HEK293 (cell line): ENCODE measurements at regions not wholly inside any gene's neighbourhood (a gene's known extent, or its start where the extent isn't known, plus 50 kb on each side); places are given as distances from the start of the nearest gene placed in this dataset.

ENCODE experiments used
- CTCF ChIA-PET: fragments of 350-600 bp; formaldehyde crosslinking; extraction: SDS; loops from one replicate; lab custom pipeline; 2021; ENCODE audit warnings: antibody characterized with exemption; lab: Yijun Ruan, JAX
- POLR2A ChIA-PET: fragments of 300-600 bp; formaldehyde crosslinking; extraction: SDS; loops from one replicate; lab custom pipeline; 2020; ENCODE audit warnings: antibody characterized with exemption, inconsistent platforms; lab: Yijun Ruan, JAX
- H3K27ac ChIP-seq: fragments of 200-500 bp; sonication (Bioruptor generic); 2 replicates; pipeline ENCODE4 v1.5.1; 2014; ENCODE audit warnings: low read depth, low read length, control low read depth, inconsistent platforms; ENCODE audit errors: extremely low read depth
- H3K36me3 ChIP-seq, 2 experiments: fragments of 200-500 bp in 1 of 2; sonication (Bioruptor generic) in 1 of 2; 1 replicate in 1 of 2; 2 replicates in 1 of 2; pipeline ENCODE4 v1.5.1; 2014 to 2017; ENCODE audit warnings: inconsistent platforms in 2 of 2, low read length in 2 of 2; ENCODE audit not compliant: control insufficient read depth in 2 of 2, insufficient read depth in 1 of 2
- H3K4me1 ChIP-seq: fragments of 200-500 bp; sonication (Bioruptor generic); 2 replicates; pipeline ENCODE4 v1.5.1; 2014; ENCODE audit warnings: mild to moderate bottlenecking, low read length, inconsistent platforms; ENCODE audit not compliant: control insufficient read depth, insufficient read depth
- H3K4me3 ChIP-seq: 2 replicates; pipeline ENCODE4 v1.5.1; 2011; ENCODE audit warnings: low read depth, mild to moderate bottlenecking, control low read depth, low read length, moderate library complexity
- H3K9me3 ChIP-seq: fragments of 200-500 bp; sonication (Bioruptor generic); 2 replicates; pipeline ENCODE4 v1.5.1; 2014; ENCODE audit warnings: low read depth, low read length, inconsistent platforms; ENCODE audit not compliant: control insufficient read depth, insufficient read depth
- BCL11A ChIP-seq: fragments of 450-650 bp; formaldehyde crosslinking; IDR thresholded peaks from 2 replicates; pipeline ENCODE4 v1.5.1; 2016; ENCODE audit warnings: low read depth, missing biosample characterization, missing genetic modification characterization
- GLIS1 ChIP-seq: fragments of 450-650 bp; formaldehyde crosslinking; IDR thresholded peaks from 2 replicates; pipeline ENCODE4 v1.5.1; 2016; ENCODE audit warnings: missing biosample characterization, missing genetic modification characterization
- KLF1 ChIP-seq: fragments of 450-650 bp; formaldehyde crosslinking; IDR thresholded peaks from 2 replicates; pipeline ENCODE4 v1.5.1; 2016; ENCODE audit warnings: missing biosample characterization, missing genetic modification characterization
- SP3 ChIP-seq: fragments of 450-650 bp; formaldehyde crosslinking; IDR thresholded peaks from 2 replicates; pipeline ENCODE4 v1.5.1; 2016; ENCODE audit warnings: missing biosample characterization, missing genetic modification characterization
- ZBTB17 ChIP-seq: fragments of 450-650 bp; formaldehyde crosslinking; IDR thresholded peaks from 2 replicates; pipeline ENCODE4 v1.5.1; 2016; ENCODE audit warnings: missing biosample characterization, missing genetic modification characterization
- ZBTB7A ChIP-seq: fragments of 450-650 bp; formaldehyde crosslinking; IDR thresholded peaks from 2 replicates; pipeline ENCODE4 v1.5.1; 2016; ENCODE audit warnings: low read depth, missing biosample characterization, missing genetic modification characterization
- ZFP3 ChIP-seq: fragments of 450-650 bp; formaldehyde crosslinking; IDR thresholded peaks from 2 replicates; pipeline ENCODE4 v1.5.1; 2016; ENCODE audit warnings: low read depth, missing biosample characterization, missing genetic modification characterization
- ZNF132 ChIP-seq: fragments of 450-650 bp; formaldehyde crosslinking; IDR thresholded peaks from 2 replicates; pipeline ENCODE4 v1.5.1; 2017; ENCODE audit warnings: missing biosample characterization, missing genetic modification characterization, borderline replicate concordance
- ZNF169 ChIP-seq: fragments of 450-650 bp; formaldehyde crosslinking; IDR thresholded peaks from 2 replicates; pipeline ENCODE4 v1.5.1; 2016; ENCODE audit warnings: missing biosample characterization, missing genetic modification characterization
- ZNF221 ChIP-seq: fragments of 450-650 bp; formaldehyde crosslinking; IDR thresholded peaks from 2 replicates; pipeline ENCODE4 v1.5.1; 2017; ENCODE audit warnings: missing biosample characterization, missing genetic modification characterization, borderline replicate concordance
- ZNF274 ChIP-seq, 2 experiments: fragments of 200-500 bp in 1 of 2; fragments of 450-650 bp in 1 of 2; sonication (Bioruptor generic) in 1 of 2; formaldehyde crosslinking in 1 of 2; IDR thresholded peaks; 2 replicates each; pipeline versions ENCODE4 v1.5.1 to v1.6.1; 2014 to 2016; ENCODE audit warnings: borderline replicate concordance in 1 of 2, inconsistent platforms in 1 of 2, low read length in 1 of 2, missing biosample characterization in 1 of 2, missing genetic modification characterization in 1 of 2
- ZNF292 ChIP-seq: fragments of 450-650 bp; formaldehyde crosslinking; IDR thresholded peaks from 2 replicates; pipeline ENCODE4 v1.5.1; 2016; ENCODE audit warnings: low read depth, missing biosample characterization, missing genetic modification characterization, borderline replicate concordance
- ZNF366 ChIP-seq: fragments of 450-650 bp; formaldehyde crosslinking; conservative IDR thresholded peaks from 2 replicates; pipeline ENCODE4 v1.5.1; 2016; ENCODE audit warnings: missing biosample characterization, missing genetic modification characterization
- ZNF394 ChIP-seq: fragments of 450-650 bp; formaldehyde crosslinking; IDR thresholded peaks from 2 replicates; pipeline ENCODE4 v1.5.1; 2016; ENCODE audit warnings: missing biosample characterization, missing genetic modification characterization, mild to moderate bottlenecking, moderate library complexity, borderline replicate concordance
- ZNF670 ChIP-seq: fragments of 450-650 bp; formaldehyde crosslinking; IDR thresholded peaks from 2 replicates; pipeline ENCODE4 v1.5.1; 2016; ENCODE audit warnings: missing biosample characterization, missing genetic modification characterization, low read depth
- ZNF747 ChIP-seq: fragments of 450-650 bp; formaldehyde crosslinking; IDR thresholded peaks from 2 replicates; pipeline ENCODE4 v1.5.1; 2016; ENCODE audit warnings: missing biosample characterization, missing genetic modification characterization
- ZNF837 ChIP-seq: fragments of 450-650 bp; formaldehyde crosslinking; IDR thresholded peaks from 2 replicates; pipeline ENCODE4 v1.5.1; 2016; ENCODE audit warnings: missing biosample characterization, missing genetic modification characterization
- ZXDB ChIP-seq: fragments of 450-650 bp; formaldehyde crosslinking; IDR thresholded peaks from 2 replicates; pipeline ENCODE4 v1.5.1; 2016; ENCODE audit warnings: missing biosample characterization, missing genetic modification characterization
- TF ChIP-seq, protein P1 (sequence below): fragments of 450-650 bp; formaldehyde crosslinking; IDR thresholded peaks from 2 replicates; pipeline ENCODE4 v1.5.1; 2016; ENCODE audit warnings: missing biosample characterization, missing genetic modification characterization
- TF ChIP-seq, protein P2 (sequence below): fragments of 450-650 bp; formaldehyde crosslinking; IDR thresholded peaks from 2 replicates; pipeline ENCODE4 v1.5.1; 2016; ENCODE audit warnings: missing biosample characterization, missing genetic modification characterization
- TF ChIP-seq, protein P3 (sequence below): sonication (generic); formaldehyde crosslinking; IDR thresholded peaks from 2 replicates; pipeline ENCODE4 v1.8.1; 2022; ENCODE audit warnings: mild to moderate bottlenecking, moderate library complexity, missing genetic modification reagents
- TF ChIP-seq, protein P4 (sequence below): fragments of 450-650 bp; formaldehyde crosslinking; IDR thresholded peaks from 2 replicates; pipeline ENCODE4 v1.5.1; 2016; ENCODE audit warnings: missing biosample characterization, missing genetic modification characterization, low read depth
- TF ChIP-seq, protein P5 (sequence below): fragments of 450-650 bp; formaldehyde crosslinking; IDR thresholded peaks from 2 replicates; pipeline ENCODE4 v1.5.1; 2016; ENCODE audit warnings: missing biosample characterization, missing genetic modification characterization

DNA sequence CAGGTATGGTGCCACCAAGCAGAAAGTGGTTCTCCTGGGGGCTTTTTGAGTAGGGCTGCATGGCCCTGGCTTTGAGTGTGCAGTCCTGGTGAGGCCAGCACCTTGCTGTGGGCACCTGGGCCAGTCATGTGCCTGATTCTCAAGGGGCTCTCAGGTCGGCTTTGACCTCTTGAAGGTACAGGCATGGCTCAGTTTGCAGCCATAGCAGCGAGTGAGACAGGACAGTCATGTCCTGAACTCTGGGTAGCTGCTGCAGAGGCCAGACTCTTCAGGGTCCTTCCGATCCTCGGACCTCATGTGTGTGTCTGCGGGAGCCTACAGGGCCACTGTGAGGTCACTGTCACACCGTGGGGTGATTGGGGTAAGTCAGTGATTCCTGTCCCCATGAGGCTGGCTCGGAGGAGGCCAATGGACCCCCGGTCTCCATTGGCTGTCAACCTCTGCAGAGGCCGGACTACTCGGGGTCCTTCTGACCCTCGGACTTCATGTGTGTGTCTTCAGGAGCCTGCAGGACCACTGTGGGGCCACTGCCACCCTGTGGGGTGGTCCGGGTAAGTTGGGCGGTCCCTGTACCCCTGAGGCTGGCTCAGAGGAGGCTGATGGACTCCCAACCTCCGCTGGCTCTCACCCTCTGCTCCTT lies 95.2 kb upstream of the C1orf174 start:
- POLR2A ChIA-PET = no interaction called here
- H3K9me3 ChIP-seq = no peaks in the 10 kb centered on the region
- TF ChIP-seq ZNF394 (tag by site-specific recombination) (no peak), ZNF292 (no peak), GLIS1 (tag by site-specific recombination) (no peak), ZXDB (tag by site-specific recombination) (no peak), ZNF169 (tag by site-specific recombination) (no peak), ZBTB7A (tag by site-specific recombination) (no peak), ZNF670 (no peak), ZFP3 (tag by site-specific recombination) (no peak), ZNF132 (tag by site-specific recombination) (no peak)
- no peak overlapping the region for H3K27ac ChIP-seq
- H3K4me1 ChIP-seq = no peaks in the 10 kb centered on the region
- H3K4me3 ChIP-seq = no peak overlapping the region
- CTCF ChIA-PET = no interaction called here
- no peaks in the 10 kb centered on the region for H3K36me3 ChIP-seq

DNA sequence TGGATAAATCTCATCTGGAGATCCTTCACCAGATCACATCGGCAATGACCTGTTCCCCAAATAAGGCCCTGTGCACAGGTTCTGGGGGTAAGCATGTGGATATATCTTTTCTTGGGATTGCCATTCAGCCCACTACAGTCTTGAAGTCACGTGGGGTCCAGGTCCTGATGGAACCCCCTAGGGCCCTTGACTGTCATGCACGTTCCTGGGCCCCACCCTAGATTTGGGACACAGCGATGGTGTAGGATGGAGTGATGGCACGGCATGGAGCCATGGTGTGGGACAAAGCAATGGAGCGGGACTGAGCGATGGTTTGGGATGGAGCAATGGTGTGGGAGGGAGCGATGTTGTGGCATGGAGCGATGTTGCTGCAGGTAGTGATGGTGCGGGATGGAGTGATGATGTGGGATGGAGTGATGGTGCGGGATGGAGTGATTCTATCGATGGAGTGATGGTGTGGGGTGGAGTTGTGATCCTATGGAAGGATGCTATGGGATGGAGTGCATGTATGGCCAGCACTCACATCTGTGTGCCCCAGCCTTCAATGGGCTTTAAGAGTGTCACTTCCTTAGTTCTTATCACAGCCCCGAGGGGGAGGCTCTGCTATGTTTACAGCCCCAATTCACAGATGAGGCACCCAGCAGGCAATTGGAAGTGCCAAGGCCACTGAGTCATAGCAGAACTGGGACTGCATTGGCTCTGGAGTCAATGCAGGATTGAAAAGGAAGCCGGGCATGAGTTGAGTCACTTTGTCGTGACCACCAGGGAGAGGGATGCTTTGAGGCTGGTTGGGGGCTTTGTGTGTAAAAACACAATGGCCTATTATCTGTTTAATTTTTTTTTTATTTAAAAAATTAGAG lies 97.0 kb upstream of the C1orf174 start:
- no peak overlapping the region for H3K27ac ChIP-seq
- H3K9me3 ChIP-seq = no peaks in the 10 kb centered on the region
- ChIA-PET CTCF (no interaction called here), POLR2A (no interaction called here)
- H3K36me3 ChIP-seq = no peaks in the 10 kb centered on the region
- TF ChIP-seq, protein P1, sequence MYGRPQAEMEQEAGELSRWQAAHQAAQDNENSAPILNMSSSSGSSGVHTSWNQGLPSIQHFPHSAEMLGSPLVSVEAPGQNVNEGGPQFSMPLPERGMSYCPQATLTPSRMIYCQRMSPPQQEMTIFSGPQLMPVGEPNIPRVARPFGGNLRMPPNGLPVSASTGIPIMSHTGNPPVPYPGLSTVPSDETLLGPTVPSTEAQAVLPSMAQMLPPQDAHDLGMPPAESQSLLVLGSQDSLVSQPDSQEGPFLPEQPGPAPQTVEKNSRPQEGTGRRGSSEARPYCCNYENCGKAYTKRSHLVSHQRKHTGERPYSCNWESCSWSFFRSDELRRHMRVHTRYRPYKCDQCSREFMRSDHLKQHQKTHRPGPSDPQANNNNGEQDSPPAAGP = no peak
- no peak for TF ChIP-seq SP3 (tag by site-specific recombination)
- TF ChIP-seq ZNF366 (tag by site-specific recombination) = peak; percentile 65; the same call in 1 of the 2 replicates
- TF ChIP-seq, protein P2, sequence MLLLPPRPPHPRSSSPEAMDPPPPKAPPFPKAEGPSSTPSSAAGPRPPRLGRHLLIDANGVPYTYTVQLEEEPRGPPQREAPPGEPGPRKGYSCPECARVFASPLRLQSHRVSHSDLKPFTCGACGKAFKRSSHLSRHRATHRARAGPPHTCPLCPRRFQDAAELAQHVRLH (tag by site-specific recombination) = no peak
- no peak for TF ChIP-seq ZBTB17 (tag by site-specific recombination)
- no peak for TF ChIP-seq ZNF274 (IDR thresholded peaks at IDR 0.05; ENCODE audit: low read length)
- TF ChIP-seq ZNF274 (tag by site-specific recombination; IDR thresholded peaks at IDR 0.05; ENCODE audit: borderline replicate concordance) = no peak
- no peak overlapping the region for H3K4me3 ChIP-seq
- no peaks in the 10 kb centered on the region for H3K4me1 ChIP-seq

DNA sequence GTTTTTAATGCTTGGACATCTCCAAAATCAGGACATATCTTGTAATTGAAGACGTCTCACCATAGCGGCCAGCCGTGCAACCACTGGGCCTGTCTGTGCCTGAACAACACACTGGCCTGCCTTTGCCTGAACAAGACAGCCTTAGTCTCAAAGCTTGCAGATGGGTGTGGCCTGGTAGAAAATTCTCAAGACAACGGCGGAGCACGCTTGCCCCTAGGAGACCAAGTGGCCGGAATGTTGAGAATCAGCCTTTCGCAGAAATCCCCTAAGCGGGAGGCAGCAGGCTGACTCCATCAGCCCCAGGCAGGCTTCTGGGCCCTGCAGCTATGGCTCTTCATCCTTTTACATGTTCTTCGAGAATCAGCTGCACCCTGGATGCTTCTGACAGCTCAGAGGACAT lies 98.0 kb upstream of the C1orf174 start:
- ChIA-PET POLR2A (no interaction called here), CTCF (interaction anchor here (0.6 kb wide), 1 partner anchor 67 kb away, joined by 4 read pairs; no protein-coding TSS in a partner anchor)
- H3K4me3 ChIP-seq = no peak overlapping the region
- H3K36me3 ChIP-seq = no peaks in the 10 kb centered on the region
- no peaks in the 10 kb centered on the region for H3K9me3 ChIP-seq
- H3K4me1 ChIP-seq = no peaks in the 10 kb centered on the region
- TF ChIP-seq ZNF221 (tag by site-specific recombination) (no peak), KLF1 (no peak), ZNF837 (tag by site-specific recombination) (no peak), BCL11A (tag by site-specific recombination) (no peak), ZNF747 (tag by site-specific recombination) (no peak)
- TF ChIP-seq, protein P3, sequence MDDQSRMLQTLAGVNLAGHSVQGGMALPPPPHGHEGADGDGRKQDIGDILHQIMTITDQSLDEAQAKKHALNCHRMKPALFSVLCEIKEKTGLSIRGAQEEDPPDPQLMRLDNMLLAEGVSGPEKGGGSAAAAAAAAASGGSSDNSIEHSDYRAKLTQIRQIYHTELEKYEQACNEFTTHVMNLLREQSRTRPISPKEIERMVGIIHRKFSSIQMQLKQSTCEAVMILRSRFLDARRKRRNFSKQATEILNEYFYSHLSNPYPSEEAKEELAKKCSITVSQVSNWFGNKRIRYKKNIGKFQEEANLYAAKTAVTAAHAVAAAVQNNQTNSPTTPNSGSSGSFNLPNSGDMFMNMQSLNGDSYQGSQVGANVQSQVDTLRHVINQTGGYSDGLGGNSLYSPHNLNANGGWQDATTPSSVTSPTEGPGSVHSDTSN (CRISPR knock-in tag) = no peak
- TF ChIP-seq, protein P4, sequence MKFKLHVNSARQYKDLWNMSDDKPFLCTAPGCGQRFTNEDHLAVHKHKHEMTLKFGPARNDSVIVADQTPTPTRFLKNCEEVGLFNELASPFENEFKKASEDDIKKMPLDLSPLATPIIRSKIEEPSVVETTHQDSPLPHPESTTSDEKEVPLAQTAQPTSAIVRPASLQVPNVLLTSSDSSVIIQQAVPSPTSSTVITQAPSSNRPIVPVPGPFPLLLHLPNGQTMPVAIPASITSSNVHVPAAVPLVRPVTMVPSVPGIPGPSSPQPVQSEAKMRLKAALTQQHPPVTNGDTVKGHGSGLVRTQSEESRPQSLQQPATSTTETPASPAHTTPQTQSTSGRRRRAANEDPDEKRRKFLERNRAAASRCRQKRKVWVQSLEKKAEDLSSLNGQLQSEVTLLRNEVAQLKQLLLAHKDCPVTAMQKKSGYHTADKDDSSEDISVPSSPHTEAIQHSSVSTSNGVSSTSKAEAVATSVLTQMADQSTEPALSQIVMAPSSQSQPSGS = no peak
- TF ChIP-seq, protein P5, sequence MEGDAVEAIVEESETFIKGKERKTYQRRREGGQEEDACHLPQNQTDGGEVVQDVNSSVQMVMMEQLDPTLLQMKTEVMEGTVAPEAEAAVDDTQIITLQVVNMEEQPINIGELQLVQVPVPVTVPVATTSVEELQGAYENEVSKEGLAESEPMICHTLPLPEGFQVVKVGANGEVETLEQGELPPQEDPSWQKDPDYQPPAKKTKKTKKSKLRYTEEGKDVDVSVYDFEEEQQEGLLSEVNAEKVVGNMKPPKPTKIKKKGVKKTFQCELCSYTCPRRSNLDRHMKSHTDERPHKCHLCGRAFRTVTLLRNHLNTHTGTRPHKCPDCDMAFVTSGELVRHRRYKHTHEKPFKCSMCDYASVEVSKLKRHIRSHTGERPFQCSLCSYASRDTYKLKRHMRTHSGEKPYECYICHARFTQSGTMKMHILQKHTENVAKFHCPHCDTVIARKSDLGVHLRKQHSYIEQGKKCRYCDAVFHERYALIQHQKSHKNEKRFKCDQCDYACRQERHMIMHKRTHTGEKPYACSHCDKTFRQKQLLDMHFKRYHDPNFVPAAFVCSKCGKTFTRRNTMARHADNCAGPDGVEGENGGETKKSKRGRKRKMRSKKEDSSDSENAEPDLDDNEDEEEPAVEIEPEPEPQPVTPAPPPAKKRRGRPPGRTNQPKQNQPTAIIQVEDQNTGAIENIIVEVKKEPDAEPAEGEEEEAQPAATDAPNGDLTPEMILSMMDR = no peak
- H3K27ac ChIP-seq = no peak overlapping the region
